C4-2B (cell line): ENCODE measurements at regions not wholly inside any gene's neighbourhood (a gene's known extent, or its start where the extent isn't known, plus 50 kb on each side); places are given as distances from the start of the nearest gene placed in this dataset.

Experiments
- CTCF ChIP-seq: fragments of 450-650 bp; conservative IDR thresholded peaks from 2 replicates; pipeline ENCODE4 v1.5.1; 2017; ENCODE audit warnings: mild to moderate bottlenecking
- ZFX ChIP-seq: fragments of 450-650 bp; IDR thresholded peaks from 2 replicates; pipeline ENCODE4 v1.6.1; 2017

- TF ChIP-seq CTCF = no peak
- no peak for TF ChIP-seq ZFX
Observed at GRCh38 chr5:110012145-110012544, 322.4 kb downstream of the MAN2A1 start.
